ENCODE measurements at regions not wholly inside any gene's neighbourhood (a gene's known extent, or its start where the extent isn't known, plus 50 kb on each side); places are given as distances from the start of the nearest gene placed in this dataset.

DNA sequence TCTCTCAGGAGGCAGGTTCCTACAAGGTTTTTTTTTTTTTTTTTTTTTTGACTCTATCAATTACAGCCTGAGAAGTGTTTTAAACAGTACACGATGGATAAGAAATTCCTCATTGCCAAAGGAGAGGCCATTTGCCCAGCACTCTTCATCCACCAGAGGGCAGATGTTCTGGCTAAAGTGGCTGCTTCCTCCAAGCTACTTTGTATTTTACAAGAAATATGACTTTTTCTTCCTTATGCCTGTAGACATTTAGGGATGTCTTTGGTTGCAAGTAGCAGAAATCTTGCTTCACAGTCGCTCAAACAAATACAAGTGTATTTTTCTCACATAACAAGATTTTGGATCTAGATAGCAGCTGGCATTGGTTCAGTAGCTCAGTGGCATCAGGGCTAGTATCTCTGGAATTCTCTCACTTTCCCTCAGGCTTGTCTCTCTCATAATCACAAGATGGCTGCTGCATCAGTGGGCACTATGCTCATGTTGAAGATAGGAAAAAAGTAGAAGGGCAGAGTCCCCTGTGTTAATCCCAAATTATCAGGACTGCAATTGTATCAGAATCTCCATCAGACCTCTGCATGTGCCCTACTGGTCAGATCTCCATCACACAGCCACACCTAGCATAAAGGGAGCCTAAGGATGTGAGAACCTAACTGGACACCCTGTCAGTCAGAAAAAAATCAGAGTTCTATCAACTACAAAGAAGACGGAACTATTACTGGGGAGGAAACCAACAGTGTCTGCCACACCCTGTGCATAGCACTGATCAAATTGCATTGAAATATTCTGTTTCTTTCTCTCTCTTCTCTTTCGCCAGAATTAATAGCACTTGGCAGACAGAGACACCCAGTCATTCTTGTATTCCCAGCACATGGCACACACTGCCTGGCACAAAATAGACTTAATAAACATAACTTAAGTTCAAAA lies 138.9 kb upstream of the COL8A1 start:
- H4K20me1 ChIP-seq: no peaks in the 10 kb centered on the region
- H3K27ac ChIP-seq: no peak overlapping the region
- H3K27me3 ChIP-seq: no peaks in the 10 kb centered on the region
- no peak for TF ChIP-seq Cebpa-rat (IDR thresholded peaks at IDR 0.05)
- H3K4me2 ChIP-seq: no peak overlapping the region
- no peak overlapping the region for H3K4me3 ChIP-seq
- H3K9ac ChIP-seq: no peak overlapping the region
- no peaks in the 10 kb centered on the region for H3K36me3 ChIP-seq
- peaks cover 0 to 9% (median 0%) of the 10 kb centered on the region in 11 experiments; a peak in 9 of 22 replicates for H3K9me3 ChIP-seq (replicated peaks in 1 of 11)
- H3K4me1 ChIP-seq: peaks cover 0 to 22% (median 4%) of the 10 kb centered on the region in 10 experiments; a peak in 8 of 20 replicates

GRCh38 chr3:99498550-99499234 lies 139.7 kb upstream of the COL8A1 start:
- no peak for TF ChIP-seq Cebpa-rat (IDR thresholded peaks at IDR 0.05)
- Histone ChIP-seq H3K9ac (no peak overlapping the region), H3K9me3 (replicated peaks in 1 of 11) (peaks cover 0 to 9% (median 0%) of the 10 kb centered on the region in 11 experiments; a peak in 9 of 22 replicates), H3K27ac (no peak overlapping the region), H3K36me3 (no peaks in the 10 kb centered on the region), H3K4me1 (peaks cover 0 to 15% (median 0%) of the 10 kb centered on the region in 10 experiments; a peak in 6 of 20 replicates), H3K27me3 (no peaks in the 10 kb centered on the region), H4K20me1 (no peaks in the 10 kb centered on the region), H3K4me2 (no peak overlapping the region), H3K4me3 (no peak overlapping the region)

DNA sequence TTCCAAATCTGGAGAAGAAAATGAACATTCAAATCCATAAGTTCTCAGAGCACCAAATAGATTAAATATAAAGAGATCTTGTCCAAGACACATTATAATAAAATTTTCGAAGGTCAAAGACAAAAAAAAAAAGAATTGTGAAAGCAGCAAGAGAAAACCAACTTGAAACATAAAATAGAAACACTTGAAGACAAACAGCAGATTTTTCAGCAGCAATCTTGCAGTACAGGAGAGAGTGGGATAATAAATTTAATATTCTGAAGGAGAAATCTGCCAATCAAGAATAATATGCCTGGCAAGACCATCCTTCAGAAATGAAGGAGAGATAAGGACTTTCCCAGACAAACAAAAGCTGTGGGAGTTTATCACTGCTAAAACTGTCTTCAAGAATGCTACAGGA lies 150.5 kb upstream of the COL8A1 start:
- Histone ChIP-seq H3K36me3 (no peaks in the 10 kb centered on the region), H3K9me3 (replicated peaks in 1 of 11) (peaks cover 41 to 63% (median 54%) of the 10 kb centered on the region in 11 experiments), H4K20me1 (no peaks in the 10 kb centered on the region), H3K9ac (no peak overlapping the region), H3K27ac (no peak overlapping the region), H3K4me1 (peaks cover 18 to 36% (median 30%) of the 10 kb centered on the region in 10 experiments), H3K27me3 (peaks cover 0 to 14% (median 0%) of the 10 kb centered on the region in 11 experiments; a peak in 4 of 22 replicates), H3K4me3 (no peak overlapping the region), H3K4me2 (no peak overlapping the region)
- TF ChIP-seq Cebpa-rat (IDR thresholded peaks at IDR 0.05): no peak

DNA sequence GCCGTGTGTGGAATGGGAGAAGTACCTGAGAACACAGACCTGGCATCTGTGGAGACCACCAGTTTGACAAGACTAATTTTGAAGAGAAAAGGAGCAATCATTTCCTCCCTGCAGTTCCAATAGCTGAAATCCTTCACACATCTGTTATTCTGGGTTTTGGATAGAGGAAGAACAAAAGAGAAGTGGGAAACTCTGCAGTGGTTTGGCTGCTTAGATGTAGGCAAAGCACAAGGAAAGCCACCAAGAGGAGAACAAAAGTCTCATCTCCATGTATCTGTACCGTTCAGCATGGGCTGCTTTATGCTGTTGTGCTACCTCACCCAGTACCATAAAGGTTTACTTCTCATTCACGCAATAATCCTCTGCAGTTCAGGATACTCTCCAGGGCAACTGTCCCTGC lies 153.1 kb upstream of the COL8A1 start:
- H3K9me3 ChIP-seq (replicated peaks in 1 of 11): peaks cover 28 to 40% (median 37%) of the 10 kb centered on the region in 11 experiments
- H3K4me2 ChIP-seq: peak overlapping the region; percentile 75 to 89 (median 80)
- H3K27me3 ChIP-seq: peaks cover 0 to 16% (median 0%) of the 10 kb centered on the region in 11 experiments; a peak in 4 of 22 replicates
- no peak for TF ChIP-seq Cebpa-rat (IDR thresholded peaks at IDR 0.05)
- peak overlapping the region in 10 of 11 experiments; percentile 14 to 77 (median 62); a peak in 19 of 22 replicates for H3K27ac ChIP-seq
- peaks cover 18 to 59% (median 30%) of the 10 kb centered on the region in 10 experiments for H3K4me1 ChIP-seq
- peak overlapping the region in 4 of 11 experiments; percentile 4 to 48 (median 22); a peak in 5 of 22 replicates for H3K9ac ChIP-seq
- no peaks in the 10 kb centered on the region for H3K36me3 ChIP-seq
- no peaks in the 10 kb centered on the region for H4K20me1 ChIP-seq
- H3K4me3 ChIP-seq: 0 out of 20 replicates have a peak overlapping the region, but pooled peaks of 1 of the 10 experiments have one; percentile 24

DNA sequence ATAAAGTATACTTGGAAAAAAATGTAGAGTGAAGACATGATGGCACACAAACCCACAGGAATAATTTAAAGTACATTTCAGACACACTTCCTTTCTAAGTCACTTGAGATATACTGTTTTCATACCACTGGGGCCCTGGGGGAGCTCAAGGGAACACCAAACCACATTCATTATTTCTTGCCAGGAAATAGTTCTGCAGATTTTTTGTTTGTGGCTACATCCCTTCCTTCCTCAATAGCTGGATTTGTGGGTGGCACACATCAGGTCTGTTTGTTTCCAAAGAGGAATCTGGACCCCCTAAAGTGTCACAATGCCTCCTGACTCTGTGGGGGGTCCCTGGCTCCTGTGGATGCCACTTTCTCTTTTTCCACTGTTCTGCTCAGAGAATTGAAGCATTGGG lies 153.5 kb upstream of the COL8A1 start:
- H3K4me3 ChIP-seq: no peak overlapping the region
- H3K9me3 ChIP-seq (replicated peaks in 1 of 11): peaks cover 26 to 38% (median 36%) of the 10 kb centered on the region in 11 experiments
- peak overlapping the region in 4 of 11 experiments; percentile 4 to 48 (median 16); a peak in 4 of 22 replicates for H3K9ac ChIP-seq
- no peaks in the 10 kb centered on the region for H3K36me3 ChIP-seq
- peak overlapping the region; percentile 75 to 89 (median 80) for H3K4me2 ChIP-seq
- H4K20me1 ChIP-seq: no peaks in the 10 kb centered on the region
- peaks cover 18 to 61% (median 30%) of the 10 kb centered on the region in 10 experiments for H3K4me1 ChIP-seq
- no peak for TF ChIP-seq Cebpa-rat (IDR thresholded peaks at IDR 0.05)
- peaks cover 0 to 16% (median 0%) of the 10 kb centered on the region in 11 experiments; a peak in 4 of 22 replicates for H3K27me3 ChIP-seq
- peak overlapping the region in 10 of 11 experiments; percentile 14 to 77 (median 62); a peak in 19 of 22 replicates for H3K27ac ChIP-seq

- TF ChIP-seq Cebpa-rat (IDR thresholded peaks at IDR 0.05): no peak
- peaks cover 15 to 31% (median 29%) of the 10 kb centered on the region in 11 experiments for H3K9me3 ChIP-seq (replicated peaks in 1 of 11)
- H3K4me3 ChIP-seq: no peak overlapping the region
These were observed 154.6 kb upstream of the COL8A1 start for GRCh38 chr3:99483841-99484240.

GRCh38 chr3:99482191-99482590 lies 156.2 kb upstream of the COL8A1 start:
- H3K27me3 ChIP-seq: peaks cover 0 to 16% (median 0%) of the 10 kb centered on the region in 11 experiments; a peak in 4 of 22 replicates
- H3K9ac ChIP-seq: no peak overlapping the region
- peak overlapping the region in 6 of 11 experiments; percentile 7 to 50 (median 24); a peak in 6 of 22 replicates for H3K4me2 ChIP-seq
- H3K27ac ChIP-seq: peak overlapping the region in 1 of 11 experiments; percentile 12; a peak in 1 of 22 replicates
- no peak overlapping the region for H3K4me3 ChIP-seq
- H3K4me1 ChIP-seq: peaks cover 18 to 61% (median 30%) of the 10 kb centered on the region in 10 experiments
- no peaks in the 10 kb centered on the region for H4K20me1 ChIP-seq
- TF ChIP-seq Cebpa-rat (IDR thresholded peaks at IDR 0.05): no peak
- peaks cover 12 to 25% (median 21%) of the 10 kb centered on the region in 11 experiments for H3K9me3 ChIP-seq (replicated peaks in 1 of 11)
- H3K36me3 ChIP-seq: no peaks in the 10 kb centered on the region

More at GRCh38 chr3:99483841-99484240, 154.6 kb upstream of the COL8A1 start:
- Histone ChIP-seq H3K4me1 (peaks cover 18 to 61% (median 30%) of the 10 kb centered on the region in 10 experiments), H3K4me2 (peak overlapping the region in 9 of 11 experiments; percentile 10 to 89 (median 80); a peak in 11 of 22 replicates), H3K27ac (no peak overlapping the region), H3K36me3 (no peaks in the 10 kb centered on the region), H4K20me1 (no peaks in the 10 kb centered on the region), H3K27me3 (peaks cover 0 to 16% (median 0%) of the 10 kb centered on the region in 11 experiments; a peak in 4 of 22 replicates), H3K9ac (no peak overlapping the region)

DNA sequence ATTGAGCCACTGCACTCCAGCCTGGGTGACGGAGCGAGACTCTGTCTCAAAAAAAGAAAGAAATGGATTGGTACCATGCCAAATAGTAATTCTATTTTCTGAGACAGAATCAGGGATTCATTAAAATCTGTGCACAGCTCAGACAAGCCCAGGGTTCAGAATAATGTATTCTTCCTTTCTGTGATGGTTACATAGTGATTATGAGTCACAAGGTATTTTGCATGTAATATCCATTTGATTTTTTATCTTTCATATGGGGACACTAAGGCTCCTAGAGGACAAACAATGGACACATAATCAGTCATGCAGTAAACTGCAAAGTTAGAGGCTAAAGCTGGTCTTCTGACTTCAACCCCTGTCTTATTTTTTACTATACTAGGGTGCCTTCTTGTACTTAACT lies 156.8 kb upstream of the COL8A1 start:
- peak overlapping the region in 1 of 11 experiments; percentile 12; a peak in 1 of 22 replicates for H3K27ac ChIP-seq
- peaks cover 0 to 16% (median 0%) of the 10 kb centered on the region in 11 experiments; a peak in 4 of 22 replicates for H3K27me3 ChIP-seq
- no peaks in the 10 kb centered on the region for H4K20me1 ChIP-seq
- no peak overlapping the region for H3K4me3 ChIP-seq
- peaks cover 18 to 61% (median 30%) of the 10 kb centered on the region in 10 experiments for H3K4me1 ChIP-seq
- no peak for TF ChIP-seq Cebpa-rat (IDR thresholded peaks at IDR 0.05)
- H3K4me2 ChIP-seq: peak overlapping the region in 5 of 11 experiments; percentile 7 to 50 (median 22); a peak in 5 of 22 replicates
- H3K36me3 ChIP-seq: no peaks in the 10 kb centered on the region
- H3K9ac ChIP-seq: no peak overlapping the region
- H3K9me3 ChIP-seq (replicated peaks in 1 of 11): peaks cover 11 to 23% (median 18%) of the 10 kb centered on the region in 11 experiments; a peak in 21 of 22 replicates
